GM20000 (cell line): ENCODE measurements at regions not wholly inside any gene's neighbourhood (a gene's known extent, or its start where the extent isn't known, plus 50 kb on each side); places are given as distances from the start of the nearest gene placed in this dataset.
"Not testable (repeated sequence)": the region's sequence is repeated elsewhere in the genome, so short reads cannot be mapped to it uniquely, and the experiment has no call there.

Source experiments
- DNase-seq: peaks from one replicate; pipeline ENCODE4 v3.0.0; 2012; ENCODE audit warnings: low spot score
- TF ChIP-seq, protein P1 (sequence below): IDR thresholded peaks from 2 replicates; pipeline ENCODE4 v1.5.1; 2012; ENCODE audit warnings: mild to moderate bottlenecking, control low read depth; ENCODE audit errors: extremely low read depth, missing control alignments

DNA sequence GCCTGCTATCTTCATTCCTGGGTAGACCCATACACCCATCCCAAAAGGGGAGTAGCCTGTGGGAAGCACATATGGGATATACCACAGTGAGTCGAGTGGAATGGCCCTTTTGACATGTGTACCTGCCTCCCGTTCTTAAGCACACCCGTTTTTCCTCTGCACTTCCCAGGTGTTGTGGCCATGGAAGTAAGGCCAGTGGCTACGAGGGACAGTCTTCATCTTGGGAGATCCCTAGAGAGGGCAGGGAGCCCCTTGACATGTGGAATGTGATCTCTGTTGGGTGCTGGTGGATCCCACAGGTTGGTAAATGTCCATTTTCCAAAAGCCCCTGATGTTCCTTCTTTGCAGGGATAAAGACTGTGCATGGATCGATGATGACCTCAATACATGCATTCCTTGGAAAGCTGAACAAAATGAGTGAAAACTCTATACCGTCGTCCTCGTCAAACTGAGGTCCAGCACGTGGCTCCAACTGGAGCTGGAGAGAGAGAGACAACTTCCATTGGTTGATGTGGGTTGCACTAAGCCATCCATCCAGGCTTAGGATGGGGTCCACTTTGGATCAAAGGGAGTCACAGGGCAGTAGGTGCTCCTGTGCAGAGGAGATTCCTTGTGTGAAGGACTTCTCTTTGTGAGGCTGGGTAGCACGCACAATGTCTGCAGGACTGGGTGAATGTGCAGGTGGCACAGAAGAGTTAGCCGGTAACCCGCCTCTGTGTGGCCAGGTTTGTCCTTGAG is 136.8 kb downstream of the SNRPN start:
- no peak for DNase-seq
- TF ChIP-seq, protein P1, sequence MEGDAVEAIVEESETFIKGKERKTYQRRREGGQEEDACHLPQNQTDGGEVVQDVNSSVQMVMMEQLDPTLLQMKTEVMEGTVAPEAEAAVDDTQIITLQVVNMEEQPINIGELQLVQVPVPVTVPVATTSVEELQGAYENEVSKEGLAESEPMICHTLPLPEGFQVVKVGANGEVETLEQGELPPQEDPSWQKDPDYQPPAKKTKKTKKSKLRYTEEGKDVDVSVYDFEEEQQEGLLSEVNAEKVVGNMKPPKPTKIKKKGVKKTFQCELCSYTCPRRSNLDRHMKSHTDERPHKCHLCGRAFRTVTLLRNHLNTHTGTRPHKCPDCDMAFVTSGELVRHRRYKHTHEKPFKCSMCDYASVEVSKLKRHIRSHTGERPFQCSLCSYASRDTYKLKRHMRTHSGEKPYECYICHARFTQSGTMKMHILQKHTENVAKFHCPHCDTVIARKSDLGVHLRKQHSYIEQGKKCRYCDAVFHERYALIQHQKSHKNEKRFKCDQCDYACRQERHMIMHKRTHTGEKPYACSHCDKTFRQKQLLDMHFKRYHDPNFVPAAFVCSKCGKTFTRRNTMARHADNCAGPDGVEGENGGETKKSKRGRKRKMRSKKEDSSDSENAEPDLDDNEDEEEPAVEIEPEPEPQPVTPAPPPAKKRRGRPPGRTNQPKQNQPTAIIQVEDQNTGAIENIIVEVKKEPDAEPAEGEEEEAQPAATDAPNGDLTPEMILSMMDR: no peak

DNA sequence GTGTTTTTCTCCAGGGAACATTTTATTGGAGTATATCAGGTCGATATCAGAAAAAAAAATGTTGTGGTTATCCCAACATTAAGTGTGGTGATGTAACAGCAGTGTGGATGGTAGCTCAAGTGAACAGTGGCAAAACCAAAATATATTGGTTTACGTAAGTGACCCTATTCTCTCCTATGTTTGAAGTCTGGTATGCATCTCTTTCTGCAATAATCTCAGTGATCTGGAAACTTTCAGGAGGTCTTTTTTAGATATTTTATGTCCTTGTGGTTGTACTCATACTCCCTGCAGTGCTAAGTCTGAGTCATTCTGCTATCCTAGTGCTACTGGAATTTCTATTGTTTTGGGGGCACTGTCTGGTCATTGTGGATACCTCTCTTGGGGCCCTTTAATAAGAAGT is 137.9 kb downstream of the SNRPN start:
- TF ChIP-seq, protein P1: no peak
- DNase-seq: no peak

DNA sequence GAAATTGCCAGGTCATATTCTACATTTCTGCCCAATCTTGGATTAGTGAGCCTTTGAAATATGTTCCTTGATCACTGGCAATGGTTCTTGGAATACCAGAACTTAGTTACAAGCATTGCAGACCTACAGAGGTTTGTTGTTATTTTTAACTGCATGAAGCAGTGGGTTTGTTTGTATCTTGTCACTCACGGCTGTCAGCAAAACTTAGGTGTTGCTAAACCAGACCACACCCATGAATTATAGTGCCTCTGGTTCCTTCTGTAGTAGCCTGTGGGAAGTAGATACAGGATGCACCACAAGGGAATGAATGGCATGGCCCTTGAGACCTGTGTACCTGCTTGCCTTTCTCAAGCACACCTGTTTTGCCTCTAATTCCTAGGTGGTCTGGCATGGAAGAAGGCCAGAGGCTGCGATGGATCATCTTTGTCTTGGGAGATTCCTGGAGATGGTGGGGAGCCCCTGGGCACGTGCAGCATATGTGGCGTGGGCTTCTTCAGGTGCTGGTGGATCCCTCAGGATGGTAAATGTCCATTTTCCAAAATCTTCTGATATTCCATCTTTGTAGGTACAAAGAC is 138.8 kb downstream of the SNRPN start:
- DNase-seq: no peak
- TF ChIP-seq, protein P1: no peak

DNA sequence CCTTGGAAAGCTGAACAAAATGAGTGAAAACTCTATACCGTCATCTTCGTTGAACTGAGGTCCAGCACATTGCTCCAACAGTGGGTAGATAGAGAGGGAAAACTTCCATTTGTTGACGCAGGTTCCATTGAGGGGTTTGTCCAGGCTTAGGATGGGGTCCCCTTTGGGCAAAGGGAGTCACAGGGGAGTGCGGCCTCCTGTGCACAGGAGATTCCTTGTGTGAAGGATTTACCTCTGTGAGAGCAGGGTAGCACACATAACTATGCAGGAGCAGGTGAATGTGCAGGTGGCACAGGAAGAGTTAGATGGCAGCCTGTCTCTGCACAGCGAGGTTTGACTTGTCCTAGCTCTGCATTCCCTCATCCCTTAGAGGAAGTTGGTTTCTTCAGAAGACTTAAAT is 139.3 kb downstream of the SNRPN start:
- TF ChIP-seq, protein P1: no peak
- no peak for DNase-seq

- TF ChIP-seq, protein P1: no peak
- DNase-seq: no peak
Measured at GRCh38 chr15:25094519-25094918, 139.7 kb downstream of the SNRPN start.

- DNase-seq: no peak
- TF ChIP-seq, protein P1: no peak
Measured at GRCh38 chr15:25095179-25095578, 140.4 kb downstream of the SNRPN start.

GRCh38 chr15:25099966-25100365 is 145.2 kb downstream of the SNRPN start:
- not testable (repeated sequence) for DNase-seq

DNA sequence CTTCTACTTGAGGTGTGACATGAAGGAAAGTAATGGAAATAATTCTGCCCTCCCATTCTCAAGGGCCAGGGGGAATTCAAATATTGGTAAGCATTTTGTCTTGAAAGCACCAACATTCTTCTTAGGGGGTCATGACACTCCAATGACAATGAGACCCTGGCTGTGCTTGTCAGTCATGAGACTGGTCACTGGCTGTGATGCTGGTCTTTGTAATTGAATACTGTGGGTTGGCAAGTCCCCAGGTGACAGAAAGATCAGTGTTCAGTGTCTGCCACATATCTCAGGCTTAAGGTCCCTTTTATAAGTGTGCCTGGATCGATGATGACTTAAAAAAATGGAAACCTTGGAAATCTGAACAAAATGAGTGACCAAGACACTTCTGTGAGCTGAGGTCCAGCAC is 151.4 kb downstream of the SNRPN start:
- no peak for DNase-seq
- TF ChIP-seq, protein P1: no peak
